OCI-LY7 (cell line): ENCODE measurements at regions not wholly inside any gene's neighbourhood (a gene's known extent, or its start where the extent isn't known, plus 50 kb on each side); places are given as distances from the start of the nearest gene placed in this dataset.

Experiments
- BruUV-seq: library from RNA; stranded (reverse); fragments of 400-500 nt; replicated peaks from 2 replicates; lab custom pipeline; 2021; lab: Mats Ljungman, UMichigan
- CTCF ChIA-PET: fragments of 300-600 bp; sonication (Branson Sonifier 250); formaldehyde crosslinking; loops from one replicate; lab custom pipeline; 2022; ENCODE audit warnings: antibody characterized with exemption; ENCODE audit not compliant: unreplicated experiment; lab: Charles Lee
- POLR2A ChIA-PET: fragments of 300-600 bp; sonication (Branson Sonifier 250); formaldehyde crosslinking; loops from one replicate; lab custom pipeline; 2022; ENCODE audit warnings: antibody characterized with exemption; lab: Charles Lee
- DNase-seq: peaks from one replicate; pipeline ENCODE4 v3.0.0-alpha.2; 2015; ENCODE audit warnings: low spot score
- H2AFZ ChIP-seq: fragments of 200-600 bp; sonication (generic), shearing (Covaris generic); 2 replicates; pipeline ENCODE4 v1.6.1; 2014; ENCODE audit warnings: mild to moderate bottlenecking, antibody characterized with exemption, low read length, moderate library complexity
- H3K27ac ChIP-seq: fragments of 200-600 bp; sonication (generic); 2 replicates; pipeline ENCODE4 v1.5.1; 2014; ENCODE audit warnings: mixed run types, low read depth, mild to moderate bottlenecking, moderate library complexity, low read length, inconsistent platforms; ENCODE audit not compliant: poor library complexity, severe bottlenecking
- H3K36me3 ChIP-seq: fragments of 200-600 bp; sonication (generic); 2 replicates; pipeline ENCODE4 v1.6.1; 2014; ENCODE audit warnings: mild to moderate bottlenecking, antibody characterized with exemption, low read length, moderate library complexity, mixed read lengths; ENCODE audit not compliant: insufficient read depth
- H3K4me1 ChIP-seq: fragments of 200-600 bp; sonication (generic); 2 replicates; pipeline ENCODE4 v1.5.1; 2014; ENCODE audit warnings: mild to moderate bottlenecking, low read length; ENCODE audit not compliant: insufficient read depth, poor library complexity, severe bottlenecking
- H3K4me2 ChIP-seq: fragments of 200-600 bp; sonication (generic); 2 replicates; pipeline ENCODE4 v1.6.1; 2014; ENCODE audit warnings: mild to moderate bottlenecking, low read length
- H3K4me3 ChIP-seq: fragments of 200-600 bp; sonication (generic); 2 replicates; pipeline ENCODE4 v1.5.1; 2014; ENCODE audit warnings: mild to moderate bottlenecking, low read depth, low read length; ENCODE audit not compliant: poor library complexity, severe bottlenecking
- H3K79me2 ChIP-seq: fragments of 200-600 bp; sonication (generic); 2 replicates; pipeline ENCODE4 v1.6.1; 2016; ENCODE audit warnings: low read depth, mild to moderate bottlenecking, low read length, moderate library complexity, mixed read lengths; ENCODE audit not compliant: insufficient read depth
- H3K9me2 ChIP-seq: fragments of 200-600 bp; sonication (generic); 2 replicates; pipeline ENCODE4 v1.6.1; 2016; ENCODE audit warnings: mild to moderate bottlenecking, low read length, mixed read lengths; ENCODE audit not compliant: insufficient read depth
- H3K9me3 ChIP-seq: fragments of 200-600 bp; sonication (generic); 2 replicates; pipeline ENCODE4 v1.6.1; 2014; ENCODE audit warnings: mild to moderate bottlenecking, mixed run types, low read length, mixed read lengths
- H4K20me1 ChIP-seq: fragments of 200-600 bp; sonication (generic); 2 replicates; pipeline ENCODE4 v1.6.1; 2014; ENCODE audit warnings: mild to moderate bottlenecking, antibody characterized with exemption, low read length, moderate library complexity, mixed read lengths; ENCODE audit not compliant: insufficient read depth
- EZH2phosphoT487 ChIP-seq: fragments of 200-600 bp; sonication (generic); IDR thresholded peaks from 2 replicates; pipeline ENCODE4 v1.6.1; 2018; ENCODE audit warnings: low read depth, borderline replicate concordance, mild to moderate bottlenecking, mixed run types, antibody characterized with exemption, low read length, moderate library complexity, mixed read lengths
- intact Hi-C: fragments of 100-400 bp; cut with micrococcal nuclease; formaldehyde crosslinking; loops from one replicate; pipeline ENCODE4 v1.10.0; 2022; ENCODE audit not compliant: unreplicated experiment
- TF ChIP-seq, protein P1 (sequence below): fragments of 200-600 bp; sonication (generic); conservative IDR thresholded peaks from 2 replicates; pipeline ENCODE4 v1.5.1; 2014; ENCODE audit warnings: mild to moderate bottlenecking, antibody characterized with exemption, low read length, moderate library complexity, mixed read lengths

GRCh38 chr3:150041877-150042276 lies 71.2 kb upstream of the PFN2 start:
- no peaks in the 10 kb centered on the region for H3K9me2 ChIP-seq
- BruUV-seq, result no TSS peak

DNA sequence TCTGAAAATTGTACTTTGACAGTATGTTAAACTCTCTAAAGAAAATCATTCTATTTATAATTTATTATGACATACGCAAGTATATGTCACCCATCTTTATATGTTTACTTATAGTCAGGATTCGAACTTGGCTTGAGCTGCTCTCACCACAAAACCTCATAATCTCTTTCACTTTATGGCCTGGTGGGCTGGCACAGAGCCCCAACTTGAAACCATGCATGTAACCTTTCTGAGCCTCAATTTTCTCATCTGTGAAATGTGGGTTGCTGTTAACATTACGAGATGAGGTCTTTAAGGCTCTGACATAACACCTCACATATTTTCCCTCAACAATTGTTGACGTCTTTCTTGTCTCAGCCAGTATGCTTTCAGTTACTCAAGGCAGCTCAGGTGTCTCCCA lies 69.4 kb upstream of the PFN2 start:
- Histone ChIP-seq H3K79me2 (no peaks in the 10 kb centered on the region), H3K36me3 (no peaks in the 10 kb centered on the region), H4K20me1 (no peaks in the 10 kb centered on the region), H3K4me2 (no peak overlapping the region), H3K4me1 (no peaks in the 10 kb centered on the region), H3K4me3 (no peak overlapping the region), H3K9me3 (no peaks in the 10 kb centered on the region), H3K9me2 (no peaks in the 10 kb centered on the region), H2AFZ (no peak overlapping the region), H3K27ac (no peak overlapping the region)
- TF ChIP-seq, protein P1, sequence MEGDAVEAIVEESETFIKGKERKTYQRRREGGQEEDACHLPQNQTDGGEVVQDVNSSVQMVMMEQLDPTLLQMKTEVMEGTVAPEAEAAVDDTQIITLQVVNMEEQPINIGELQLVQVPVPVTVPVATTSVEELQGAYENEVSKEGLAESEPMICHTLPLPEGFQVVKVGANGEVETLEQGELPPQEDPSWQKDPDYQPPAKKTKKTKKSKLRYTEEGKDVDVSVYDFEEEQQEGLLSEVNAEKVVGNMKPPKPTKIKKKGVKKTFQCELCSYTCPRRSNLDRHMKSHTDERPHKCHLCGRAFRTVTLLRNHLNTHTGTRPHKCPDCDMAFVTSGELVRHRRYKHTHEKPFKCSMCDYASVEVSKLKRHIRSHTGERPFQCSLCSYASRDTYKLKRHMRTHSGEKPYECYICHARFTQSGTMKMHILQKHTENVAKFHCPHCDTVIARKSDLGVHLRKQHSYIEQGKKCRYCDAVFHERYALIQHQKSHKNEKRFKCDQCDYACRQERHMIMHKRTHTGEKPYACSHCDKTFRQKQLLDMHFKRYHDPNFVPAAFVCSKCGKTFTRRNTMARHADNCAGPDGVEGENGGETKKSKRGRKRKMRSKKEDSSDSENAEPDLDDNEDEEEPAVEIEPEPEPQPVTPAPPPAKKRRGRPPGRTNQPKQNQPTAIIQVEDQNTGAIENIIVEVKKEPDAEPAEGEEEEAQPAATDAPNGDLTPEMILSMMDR, result no peak
- TF ChIP-seq EZH2phosphoT487, result no peak
- DNase-seq, result no peak
- ChIA-PET POLR2A (no interaction called here), CTCF (no interaction called here)
- intact Hi-C loops, result no loop called here
- no TSS peak for BruUV-seq

More at GRCh38 chr3:150041877-150042276, 71.2 kb upstream of the PFN2 start:
- intact Hi-C loops, result no loop called here
- Histone ChIP-seq H4K20me1 (no peaks in the 10 kb centered on the region), H3K4me1 (no peaks in the 10 kb centered on the region), H3K4me3 (no peak overlapping the region), H3K9me3 (no peaks in the 10 kb centered on the region), H3K79me2 (no peaks in the 10 kb centered on the region), H2AFZ (no peak overlapping the region), H3K27ac (no peak overlapping the region), H3K36me3 (no peaks in the 10 kb centered on the region), H3K4me2 (no peak overlapping the region)
- ChIA-PET CTCF (no interaction called here), POLR2A (interaction anchor here (0.6 kb wide), 1 partner anchor 123 kb away, joined by 3 read pairs; no protein-coding TSS in a partner anchor)
- DNase-seq, result no peak
- no peak for TF ChIP-seq EZH2phosphoT487
- TF ChIP-seq, protein P1, result no peak

GRCh38 chr3:150038830-150039229 lies 68.1 kb upstream of the PFN2 start:
- no peak overlapping the region for H3K27ac ChIP-seq
- no peaks in the 10 kb centered on the region for H3K4me1 ChIP-seq
- DNase-seq, result no peak
- H3K4me3 ChIP-seq, result no peak overlapping the region
- TF ChIP-seq, protein P1, result no peak
- TF ChIP-seq EZH2phosphoT487, result no peak
- ChIA-PET CTCF (no interaction called here), POLR2A (no interaction called here)
- H4K20me1 ChIP-seq, result no peaks in the 10 kb centered on the region
- H3K9me3 ChIP-seq, result no peaks in the 10 kb centered on the region
- H3K36me3 ChIP-seq, result no peaks in the 10 kb centered on the region
- H3K4me2 ChIP-seq, result no peak overlapping the region
- intact Hi-C loops, result no loop called here
- no peaks in the 10 kb centered on the region for H3K9me2 ChIP-seq
- H2AFZ ChIP-seq, result no peak overlapping the region
- no peaks in the 10 kb centered on the region for H3K79me2 ChIP-seq
- BruUV-seq, result no TSS peak
